DMS153 (cell line): ENCODE measurements at regions not wholly inside any gene's neighbourhood (a gene's known extent, or its start where the extent isn't known, plus 50 kb on each side); places are given as distances from the start of the nearest gene placed in this dataset.
A peak's percentile ranks its signal among the peaks of the same experiment; 100 is the strongest.
"Not testable (repeated sequence)": the region's sequence is repeated elsewhere in the genome, so short reads cannot be mapped to it uniquely, and the experiment has no call there.

Experiments used
- DNase-seq: peaks from one replicate; lab custom pipeline; 2025; lab: John Stamatoyannopoulos, UW

DNA sequence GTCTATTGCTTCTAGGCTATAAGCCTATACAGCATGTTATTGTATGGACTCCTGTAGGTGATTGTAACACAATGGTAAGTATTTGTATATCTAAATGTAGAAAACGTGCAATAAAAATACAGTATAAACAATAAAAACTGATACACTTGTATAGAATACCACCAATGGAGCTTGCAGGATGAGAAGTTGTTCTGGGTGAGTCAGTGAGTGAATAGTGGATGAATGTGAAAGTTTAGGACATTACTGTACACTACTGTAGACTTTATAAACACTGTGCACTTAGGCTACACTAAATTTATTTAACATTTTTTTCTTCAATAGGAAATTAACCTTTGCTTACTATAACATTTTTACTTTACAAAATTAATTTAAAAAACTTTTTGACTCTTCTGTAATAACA lies 679.2 kb upstream of the ZNF804A start:
- no peak for DNase-seq

DNA sequence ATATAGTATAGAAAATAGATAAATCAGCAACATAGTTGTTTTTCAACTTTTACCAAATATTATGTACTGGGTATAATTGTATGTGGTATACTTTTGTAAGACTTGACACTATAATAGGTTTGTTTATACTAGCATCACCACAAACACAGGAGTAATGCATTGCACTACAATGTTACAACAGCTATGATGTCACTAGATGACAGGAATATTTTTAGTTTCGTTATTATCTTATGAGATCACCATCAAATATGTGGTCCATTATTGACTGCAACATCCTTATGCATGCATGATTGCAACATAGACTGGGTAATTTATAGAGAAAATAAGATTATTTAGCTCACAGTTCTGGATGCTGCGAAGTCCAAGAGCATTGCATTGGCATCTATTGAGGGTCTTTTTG lies 678.4 kb upstream of the ZNF804A start:
- no peak for DNase-seq

DNA sequence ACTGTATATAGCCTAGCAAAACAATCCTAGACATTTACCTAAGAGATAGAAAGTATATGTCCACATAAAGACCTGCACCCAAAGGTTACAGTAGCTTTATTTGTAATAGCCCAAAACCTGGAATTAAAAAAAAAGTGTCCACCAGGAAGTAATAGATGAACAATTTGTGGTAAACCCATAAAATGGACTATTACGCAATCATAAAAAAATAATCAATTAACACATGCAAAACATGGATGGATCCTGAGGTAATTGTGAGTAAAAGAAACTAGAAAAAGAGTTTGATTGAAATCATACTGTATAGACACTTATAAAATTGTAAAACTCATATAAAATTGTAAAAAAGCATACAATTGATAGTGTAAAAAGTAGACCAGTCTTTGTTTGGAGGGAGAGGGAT lies 673.0 kb upstream of the ZNF804A start:
- no peak for DNase-seq

DNA sequence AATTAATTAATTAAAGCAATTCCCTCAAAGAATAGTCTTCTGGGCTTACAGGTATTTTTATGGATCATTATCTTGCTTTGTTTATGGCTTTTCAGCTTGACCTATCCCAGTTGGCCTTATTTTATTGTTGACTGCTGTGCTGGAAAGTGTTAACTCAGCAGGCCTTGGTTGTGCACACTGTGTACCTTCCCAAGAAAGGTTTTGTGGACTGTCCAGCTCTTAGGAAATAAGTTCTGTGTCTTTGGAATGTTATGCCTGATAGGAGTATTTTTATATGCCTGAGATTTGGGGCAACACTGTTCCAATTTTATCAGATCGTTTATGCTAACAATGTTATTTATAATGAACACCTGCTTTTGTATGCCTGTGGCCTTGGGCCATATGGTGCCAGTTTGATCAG lies 671.9 kb upstream of the ZNF804A start:
- no peak for DNase-seq

DNA sequence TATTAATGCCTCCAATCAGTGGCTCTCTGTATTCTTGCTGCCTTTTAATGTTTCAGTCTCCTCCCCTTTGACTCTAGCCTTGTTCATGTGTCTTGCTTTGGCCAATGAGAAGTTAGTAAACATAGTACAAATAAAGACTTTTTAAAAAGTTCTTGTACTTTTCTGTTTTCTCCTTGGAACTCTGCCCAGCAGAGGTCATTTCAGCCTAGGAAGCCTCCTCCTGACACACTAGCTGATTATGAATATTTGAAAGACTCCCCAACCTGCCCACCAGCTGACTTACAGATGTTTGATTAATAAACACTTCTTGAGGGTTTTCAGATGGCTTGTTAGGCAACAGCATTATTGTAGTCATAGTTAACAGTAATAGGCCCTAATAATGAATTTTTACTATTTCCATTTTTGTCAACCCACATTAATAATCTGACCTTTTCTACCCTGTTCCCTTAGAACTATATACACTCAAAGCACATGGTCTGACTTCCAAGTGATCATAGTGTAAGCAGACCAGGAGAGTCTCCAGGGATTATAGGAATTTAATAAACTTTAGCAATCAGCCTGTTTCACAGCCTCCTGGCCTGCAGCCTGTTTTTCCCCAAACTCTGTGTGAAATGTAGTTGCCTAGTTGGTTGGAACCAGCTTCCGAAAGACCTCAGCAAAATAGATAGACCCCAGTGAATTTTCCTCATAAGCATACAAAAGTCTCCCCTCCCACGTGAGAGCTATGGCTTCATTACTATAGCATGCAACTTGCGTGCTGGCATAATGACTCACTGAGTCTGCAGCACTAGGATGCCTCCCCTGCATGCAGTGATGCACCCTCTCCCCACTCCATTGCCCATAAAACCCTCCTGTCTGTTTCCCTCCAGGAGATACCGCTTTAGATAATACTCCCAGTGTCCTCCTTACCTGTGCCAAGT lies 670.7 kb upstream of the ZNF804A start:
- DNase-seq: no peak

DNA sequence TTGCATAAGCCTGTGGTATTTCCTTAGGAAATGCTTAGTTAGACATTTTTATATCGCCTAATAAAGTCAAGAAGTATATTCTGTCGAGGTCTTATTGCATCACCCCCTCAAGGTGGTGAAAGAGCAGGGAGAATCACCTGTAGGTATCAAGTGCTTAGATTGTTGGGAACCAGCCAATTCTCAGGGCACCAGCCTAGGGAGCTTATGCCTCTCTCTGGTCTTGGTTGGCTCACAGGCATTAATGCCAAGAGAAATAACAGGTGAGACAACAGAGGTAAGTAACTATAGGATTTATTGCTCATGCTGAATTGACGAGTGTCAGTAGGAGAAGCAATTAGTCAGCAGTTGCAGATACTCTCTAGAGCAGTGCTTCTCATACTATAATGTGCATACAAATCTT lies 663.3 kb upstream of the ZNF804A start:
- peak; percentile 76 for DNase-seq

DNA sequence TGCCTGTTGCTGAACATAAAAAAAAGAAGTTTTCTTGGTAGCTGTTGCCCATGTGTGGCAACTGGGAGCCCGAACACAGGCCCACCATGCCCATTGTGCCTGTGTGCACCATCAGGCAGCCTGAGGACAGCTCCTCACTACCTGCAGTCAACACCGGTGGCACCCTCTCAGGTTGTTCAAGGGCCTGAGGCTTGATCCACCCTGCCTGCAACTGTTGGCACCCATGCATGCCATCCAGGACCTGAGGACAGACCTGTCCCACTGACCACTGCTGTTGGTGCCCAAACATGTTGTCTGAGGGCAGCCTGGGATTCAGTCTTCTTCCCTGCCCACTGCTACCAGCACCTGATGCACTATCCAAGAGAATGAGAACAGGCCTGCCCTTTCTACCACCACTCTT lies 661.1 kb upstream of the ZNF804A start:
- DNase-seq: no peak

DNA sequence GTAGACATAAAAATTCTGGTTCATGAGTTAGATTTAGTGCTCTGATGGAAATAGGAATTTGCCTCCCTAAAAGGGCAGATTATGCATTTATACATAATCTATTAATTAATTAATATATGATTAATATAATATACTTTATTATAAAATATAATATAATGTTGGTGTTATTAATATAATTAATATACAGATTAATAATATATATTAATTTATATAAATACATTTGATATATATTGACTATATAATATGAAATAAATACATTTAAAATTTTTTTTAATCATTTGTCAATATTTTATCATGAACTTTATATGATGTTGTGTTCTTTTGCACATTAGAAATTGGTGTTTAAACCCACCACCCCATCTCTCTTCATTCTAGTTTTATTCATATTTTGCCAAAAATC lies 652.1 kb upstream of the ZNF804A start:
- no peak for DNase-seq

DNA sequence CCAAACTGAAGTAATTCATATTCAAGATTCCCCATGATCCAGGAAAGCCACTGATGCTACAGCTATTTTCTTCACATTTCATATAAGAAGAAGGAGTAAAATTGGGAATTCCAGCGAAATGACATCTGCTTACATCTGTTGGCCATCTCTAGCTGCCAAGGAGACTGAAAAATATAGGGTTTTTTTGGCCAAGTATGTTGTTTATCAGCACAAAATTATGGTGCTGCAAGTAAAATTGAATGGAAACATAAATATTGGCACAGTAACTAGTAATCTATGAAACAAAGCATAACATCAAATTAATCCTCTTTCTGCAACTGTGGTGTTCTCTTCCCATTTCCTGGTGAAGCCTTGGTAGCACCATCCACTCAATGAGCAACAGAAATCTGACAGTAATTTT lies 649.5 kb upstream of the ZNF804A start:
- no peak for DNase-seq

DNA sequence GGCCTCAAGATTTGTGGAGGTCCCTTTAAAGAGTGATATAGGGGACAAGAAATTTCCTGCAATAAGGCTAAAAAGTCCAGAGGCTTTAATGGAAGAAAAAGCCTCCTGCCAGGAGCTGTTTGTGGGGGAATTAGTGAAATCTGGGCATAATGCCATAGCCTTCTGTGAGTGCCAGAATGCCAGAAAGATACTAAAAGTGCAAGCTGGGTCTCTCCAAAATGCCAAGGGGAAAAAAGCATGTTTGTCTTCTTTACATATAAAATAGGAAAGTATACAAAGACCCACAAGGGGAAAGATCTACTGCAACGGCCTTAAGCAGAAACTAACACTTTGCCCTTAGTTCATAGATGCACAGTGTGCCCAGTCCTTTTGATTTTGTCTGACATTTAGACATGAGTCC lies 647.7 kb upstream of the ZNF804A start:
- DNase-seq: no peak

DNA sequence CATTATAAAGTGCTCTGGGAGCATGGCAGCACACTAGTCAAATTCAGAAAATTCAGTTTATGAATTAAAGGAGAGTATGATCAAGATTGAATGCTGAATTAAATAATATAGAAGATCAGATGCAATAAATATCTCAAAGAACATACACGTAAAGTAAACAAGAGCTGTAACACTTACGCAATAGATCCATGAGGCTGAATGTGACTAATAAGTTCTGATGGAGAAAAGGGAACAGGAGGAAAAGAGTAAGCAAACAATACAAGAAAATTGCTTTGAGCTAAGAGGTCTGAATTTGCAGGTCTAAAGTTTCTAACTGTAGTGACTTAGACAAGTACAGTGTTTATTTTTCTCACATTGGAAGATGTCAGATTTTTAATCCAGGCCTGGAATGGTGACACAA lies 646.7 kb upstream of the ZNF804A start:
- no peak for DNase-seq

DNA sequence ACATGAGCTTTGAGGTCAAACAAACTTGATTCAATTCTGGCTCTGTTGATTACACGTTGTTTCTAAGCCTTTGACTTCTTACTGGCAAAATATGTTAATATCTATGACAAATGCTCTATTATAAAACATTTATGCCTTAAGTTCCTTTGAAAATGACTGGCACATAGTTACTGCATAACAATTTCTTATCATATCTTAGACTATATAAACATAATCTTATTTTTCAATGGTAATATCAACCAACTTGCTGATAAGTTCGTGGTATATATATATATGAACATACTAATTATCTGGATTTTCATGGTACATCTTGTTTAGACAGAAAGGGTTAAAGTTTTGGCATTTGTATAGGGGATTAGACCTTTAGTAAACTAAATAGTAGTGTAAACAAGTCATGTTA lies 645.6 kb upstream of the ZNF804A start:
- no peak for DNase-seq

DNA sequence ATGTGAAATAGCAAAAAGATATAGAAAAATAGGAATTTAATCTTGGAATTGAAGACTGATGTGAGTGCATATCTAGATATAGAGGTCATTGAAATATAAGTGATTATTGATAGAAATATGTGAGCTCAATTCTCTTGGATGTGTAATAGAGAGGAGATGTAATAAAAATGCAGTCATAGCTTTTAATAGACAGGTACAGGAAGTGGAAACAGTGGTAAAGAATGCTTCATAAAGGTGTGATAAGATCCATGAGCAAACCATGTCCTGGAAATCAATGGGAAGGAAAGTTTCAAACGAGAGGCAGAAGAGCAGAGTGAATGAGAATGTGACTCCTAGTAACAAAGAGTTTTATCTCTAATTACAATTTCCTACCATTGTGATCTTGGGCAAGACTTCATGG lies 634.7 kb upstream of the ZNF804A start:
- no peak for DNase-seq

DNA sequence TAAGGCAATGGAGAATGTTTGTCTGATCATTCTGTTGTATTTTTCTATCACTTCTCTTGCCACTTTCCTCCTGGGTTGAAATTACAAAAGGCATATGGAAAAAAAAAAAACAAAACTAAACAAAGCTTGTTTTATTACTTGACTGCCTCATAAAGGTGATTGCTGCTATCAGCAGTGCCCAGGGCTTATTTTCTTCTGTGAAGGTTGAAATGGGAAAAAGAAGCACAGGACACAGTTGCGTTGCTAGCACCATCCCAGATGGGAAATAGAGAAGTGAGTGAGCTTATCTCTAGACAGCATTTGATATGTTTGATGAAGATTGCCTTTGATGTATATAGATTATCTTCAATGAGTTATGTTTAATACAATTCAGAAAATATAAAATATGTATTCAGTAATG lies 633.8 kb upstream of the ZNF804A start:
- no peak for DNase-seq

DNA sequence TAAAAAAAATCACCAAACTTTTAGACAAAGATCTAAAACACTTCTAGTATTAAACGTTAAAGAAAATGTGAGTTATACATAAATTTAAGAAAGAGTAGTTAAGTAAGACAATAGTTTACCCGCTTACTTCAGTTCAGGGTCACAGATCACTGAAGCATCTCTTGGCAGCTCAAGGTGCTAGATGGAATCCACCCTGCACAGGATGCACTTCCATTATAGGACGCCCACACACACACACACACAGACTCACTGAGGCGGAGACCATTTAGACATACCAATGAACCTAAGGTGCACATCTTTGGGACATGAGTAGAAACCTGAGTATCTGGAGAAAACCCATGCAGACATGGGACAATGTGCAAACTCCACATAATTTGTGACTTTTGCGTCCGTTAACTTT lies 630.6 kb upstream of the ZNF804A start:
- DNase-seq: no peak

DNA sequence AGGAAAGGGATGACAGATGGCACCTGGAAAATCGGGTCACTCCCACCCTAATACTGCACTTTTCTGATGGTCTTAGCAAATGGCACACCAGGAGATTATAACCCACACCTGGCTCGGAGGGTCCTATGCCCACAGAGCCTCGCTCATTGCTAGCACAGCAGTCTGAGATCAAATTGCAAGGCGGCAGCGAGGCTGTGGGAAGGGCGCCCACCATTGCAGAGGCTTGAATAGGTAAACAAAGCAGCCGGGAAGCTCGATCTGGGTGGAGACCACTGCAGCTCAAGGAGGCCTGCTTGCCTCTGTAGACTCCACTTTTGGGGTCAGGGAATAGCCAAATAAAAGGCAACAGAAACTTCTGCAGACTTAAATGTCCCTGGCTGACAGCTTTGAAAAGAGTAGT lies 622.7 kb upstream of the ZNF804A start:
- not testable (repeated sequence) for DNase-seq

DNA sequence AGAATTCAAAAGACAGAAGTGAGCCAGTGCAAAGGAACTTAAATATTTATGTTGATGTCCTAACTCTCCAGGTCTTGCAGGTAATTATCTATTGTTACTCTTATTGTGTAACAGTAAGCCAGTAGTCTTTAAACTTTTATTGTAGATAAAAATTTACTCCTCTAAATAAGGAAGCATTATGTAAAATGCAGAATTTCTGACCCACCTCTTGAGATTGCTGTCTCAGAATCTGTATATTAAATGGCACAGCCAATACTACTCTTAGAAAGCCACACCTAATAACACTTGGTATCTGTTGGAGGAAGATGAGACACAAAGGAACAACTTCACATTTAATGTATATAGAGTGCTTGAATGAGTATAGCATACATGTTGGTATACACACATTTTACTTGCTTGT lies 613.5 kb upstream of the ZNF804A start:
- no peak for DNase-seq

DNA sequence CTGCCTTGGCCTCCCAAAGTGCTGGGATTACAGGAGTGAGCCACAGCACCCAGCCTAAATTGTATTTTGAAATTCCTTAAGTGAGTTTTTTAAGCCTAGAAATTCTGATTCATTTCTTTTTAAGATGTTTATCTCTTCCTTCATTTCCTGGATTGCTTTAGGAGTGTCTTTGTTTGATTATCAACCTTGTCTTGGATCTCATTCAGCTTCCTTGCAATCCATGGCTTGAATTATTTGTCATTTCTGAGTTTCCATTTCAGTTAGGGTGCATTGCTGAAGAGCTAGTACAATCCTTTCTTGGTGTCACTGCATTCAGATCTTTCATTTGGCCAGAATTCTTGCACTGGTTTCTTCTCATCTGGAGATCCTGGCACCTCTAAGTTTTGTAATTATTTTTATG lies 606.4 kb upstream of the ZNF804A start:
- DNase-seq: no peak

DNA sequence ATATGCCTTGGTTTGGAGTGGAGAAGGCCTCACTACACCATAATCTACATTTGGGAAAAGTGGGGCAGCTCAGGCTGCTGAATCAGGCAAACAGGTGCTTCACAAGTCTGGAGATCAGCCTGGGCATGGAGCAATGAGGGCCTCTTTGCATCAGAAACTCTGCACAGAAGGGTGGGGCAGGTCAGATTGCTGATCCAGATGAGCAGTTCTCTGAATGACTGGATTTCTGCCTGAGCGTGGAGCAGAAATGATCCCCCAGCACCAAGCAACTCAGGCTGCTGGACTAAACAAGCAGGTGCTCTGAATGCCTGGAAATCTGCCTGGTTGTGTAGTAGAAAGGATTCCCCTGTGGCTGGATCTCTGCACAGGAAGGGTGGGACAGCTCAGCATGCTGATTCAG lies 605.3 kb upstream of the ZNF804A start:
- no peak for DNase-seq

DNA sequence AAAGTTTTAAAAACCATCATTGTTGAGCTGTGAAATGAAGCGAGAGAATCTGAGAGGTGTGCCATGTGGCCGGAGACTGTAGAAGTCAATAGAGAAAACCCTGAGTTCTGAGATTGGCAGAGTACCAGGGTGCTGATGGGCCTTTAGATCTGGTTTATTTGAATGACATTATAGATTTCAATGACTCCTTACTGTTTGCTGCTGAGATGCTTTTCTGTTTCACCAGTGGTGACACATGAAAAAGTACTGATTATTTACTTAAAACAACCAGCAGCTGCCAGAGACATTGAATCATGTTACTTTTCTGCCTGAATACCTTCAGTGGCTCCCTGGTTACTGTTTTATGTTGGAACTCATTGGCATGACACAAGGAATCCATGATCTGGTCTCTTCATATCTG lies 602.7 kb upstream of the ZNF804A start:
- DNase-seq: peak; percentile 67

DNA sequence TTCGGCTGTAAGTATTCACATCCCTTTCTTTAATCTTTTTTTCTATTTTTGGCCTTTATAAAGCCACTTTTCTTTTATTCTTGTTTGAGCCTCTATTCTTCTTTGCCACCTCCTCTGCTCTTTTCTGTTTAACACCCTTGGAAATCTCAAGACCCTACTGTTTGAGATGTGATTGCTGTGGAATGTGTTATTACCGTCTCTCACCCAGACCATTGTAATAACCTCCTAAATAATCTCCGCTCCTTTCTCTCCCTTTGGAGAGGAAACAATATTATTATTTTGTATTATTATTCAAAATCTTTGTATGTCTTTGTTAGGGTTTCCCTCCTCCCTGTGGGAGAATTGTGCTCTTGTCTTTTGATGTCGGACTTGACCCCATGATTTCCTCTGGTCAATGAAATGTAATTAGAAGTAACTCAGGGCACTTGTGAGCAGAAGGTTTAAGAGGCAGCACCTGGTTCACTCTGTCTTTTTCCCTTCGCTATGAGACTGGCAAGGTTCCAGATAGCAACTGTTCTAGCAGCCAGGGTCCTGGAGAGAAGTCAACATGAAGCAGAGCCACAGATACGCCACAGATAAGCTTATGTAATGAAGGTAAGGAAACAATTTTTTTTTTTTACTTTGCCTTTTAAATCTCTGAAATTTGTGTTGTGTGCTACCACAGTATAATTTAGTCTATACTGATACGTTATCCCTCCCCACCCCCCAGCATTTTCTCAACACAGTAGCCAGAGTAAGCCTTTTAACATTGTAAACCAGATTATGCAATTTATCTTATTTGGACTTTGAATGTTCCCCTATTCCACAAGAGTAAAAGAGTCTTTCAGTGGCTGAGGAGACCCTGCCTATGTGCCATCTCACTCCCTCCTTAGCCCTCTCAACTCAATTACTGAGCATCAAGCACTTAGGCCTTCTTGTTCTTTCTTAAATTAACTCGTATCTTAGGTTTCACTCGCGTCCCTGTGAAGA lies 601.2 kb upstream of the ZNF804A start:
- DNase-seq: peak; percentile 81

DNA sequence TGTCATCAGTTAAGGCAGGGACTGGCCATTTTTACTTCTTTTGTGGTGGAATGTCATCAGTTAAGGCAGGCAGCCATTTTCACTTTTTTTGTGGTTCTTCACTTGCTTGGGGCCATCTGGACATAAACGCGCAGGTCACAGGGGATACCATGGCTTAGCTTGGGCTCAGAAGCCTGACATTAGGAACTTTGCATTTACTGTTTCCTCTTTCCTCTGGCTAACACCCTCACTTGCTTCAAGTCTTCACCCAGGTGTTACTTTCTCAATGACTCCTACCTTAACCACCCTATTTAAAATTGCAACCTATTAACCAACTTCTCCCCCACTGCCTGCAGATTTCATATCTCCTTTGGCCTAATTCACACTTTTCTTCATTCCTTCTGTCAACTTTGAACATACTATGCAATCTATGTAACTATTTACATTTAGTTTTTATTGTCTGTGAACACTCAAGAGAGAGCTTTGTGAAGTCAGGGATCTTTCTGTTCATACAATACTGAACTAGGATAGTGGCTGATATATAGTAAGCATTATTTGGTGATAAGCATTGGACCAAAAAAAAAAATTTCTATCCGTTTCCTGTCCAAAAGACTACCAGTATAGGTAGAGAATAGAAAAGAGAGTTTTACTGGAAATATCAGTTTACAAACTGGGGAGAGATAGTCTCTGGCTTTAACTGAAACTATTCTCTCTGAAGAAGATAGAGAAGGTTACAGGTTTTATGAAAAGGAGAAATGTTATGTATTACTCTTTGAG lies 600.1 kb upstream of the ZNF804A start:
- DNase-seq: no peak
